ENCODE measurements at regions not wholly inside any gene's neighbourhood (a gene's known extent, or its start where the extent isn't known, plus 50 kb on each side); places are given as distances from the start of the nearest gene placed in this dataset.

GRCh38 chr11:37916331-37916730 is 1318.3 kb upstream of the RAG2 start:
- DNase-seq, result no peak
- no peaks in the 10 kb centered on the region for H3K36me3 ChIP-seq
- no peaks in the 10 kb centered on the region for H3K27me3 ChIP-seq (ENCODE audit: low read depth)
- H3K4me3 ChIP-seq, result no peak overlapping the region
- no peaks in the 10 kb centered on the region for H3K4me1 ChIP-seq
- no peak for TF ChIP-seq CTCF (IDR thresholded peaks at IDR 0.05; ENCODE audit: borderline replicate concordance)
- intact Hi-C loops (cut with micrococcal nuclease), result no loop called here
- no peaks in the 10 kb centered on the region for H3K9me3 ChIP-seq (replicated peaks)
- no peak overlapping the region for H3K27ac ChIP-seq (replicated peaks)

- H3K27ac ChIP-seq (replicated peaks), result no peak overlapping the region
- no peaks in the 10 kb centered on the region for H3K27me3 ChIP-seq (ENCODE audit: low read depth)
- intact Hi-C loops (cut with micrococcal nuclease), result no loop called here
- no peaks in the 10 kb centered on the region for H3K9me3 ChIP-seq (replicated peaks)
- DNase-seq, result no peak
- no peaks in the 10 kb centered on the region for H3K4me1 ChIP-seq
- TF ChIP-seq CTCF (IDR thresholded peaks at IDR 0.05; ENCODE audit: borderline replicate concordance), result no peak
- H3K4me3 ChIP-seq, result no peak overlapping the region
- H3K36me3 ChIP-seq, result no peaks in the 10 kb centered on the region
Observed at GRCh38 chr11:37914859-37915258, 1316.8 kb upstream of the RAG2 start.

- Histone ChIP-seq H3K4me3 (no peak overlapping the region), H3K27ac (replicated peaks) (no peak overlapping the region), H3K36me3 (no peaks in the 10 kb centered on the region), H3K27me3 (ENCODE audit: low read depth) (no peaks in the 10 kb centered on the region), H3K4me1 (no peaks in the 10 kb centered on the region), H3K9me3 (replicated peaks) (no peaks in the 10 kb centered on the region)
- DNase-seq, result no peak
- no peak for TF ChIP-seq CTCF (IDR thresholded peaks at IDR 0.05; ENCODE audit: borderline replicate concordance)
- intact Hi-C loops (cut with micrococcal nuclease), result no loop called here
Observed at GRCh38 chr11:37908219-37908548, 1310.1 kb upstream of the RAG2 start.

GRCh38 chr11:37907436-37908218 is 1309.6 kb upstream of the RAG2 start:
- no peak for TF ChIP-seq CTCF (IDR thresholded peaks at IDR 0.05; ENCODE audit: borderline replicate concordance)
- no peak for DNase-seq
- Histone ChIP-seq H3K27me3 (ENCODE audit: low read depth) (no peaks in the 10 kb centered on the region), H3K9me3 (replicated peaks) (no peaks in the 10 kb centered on the region), H3K27ac (replicated peaks) (no peak overlapping the region), H3K4me3 (no peak overlapping the region), H3K36me3 (no peaks in the 10 kb centered on the region), H3K4me1 (no peaks in the 10 kb centered on the region)
- intact Hi-C loops (cut with micrococcal nuclease), result no loop called here

- H3K27me3 ChIP-seq (ENCODE audit: low read depth), result no peaks in the 10 kb centered on the region
- peaks cover 3% of the 10 kb centered on the region for H3K9me3 ChIP-seq (replicated peaks)
- no peak overlapping the region for H3K27ac ChIP-seq (replicated peaks)
- H3K4me3 ChIP-seq, result no peak overlapping the region
- intact Hi-C loops (cut with micrococcal nuclease), result no loop called here
- H3K36me3 ChIP-seq, result no peaks in the 10 kb centered on the region
- no peak for TF ChIP-seq CTCF (IDR thresholded peaks at IDR 0.05; ENCODE audit: borderline replicate concordance)
- H3K4me1 ChIP-seq, result no peaks in the 10 kb centered on the region
- DNase-seq, result no peak
Observed at GRCh38 chr11:37905707-37906417, 1307.8 kb upstream of the RAG2 start.

Data from left ventricle myocardium inferior (tissue), 1 donor.